ENCODE measurements at regions not wholly inside any gene's neighbourhood (a gene's known extent, or its start where the extent isn't known, plus 50 kb on each side); places are given as distances from the start of the nearest gene placed in this dataset.

- peak; percentile 25 for DNase-seq
These were observed 103.6 kb upstream of the NUDT6 start for GRCh38 chr4:123026015-123026414.

DNA sequence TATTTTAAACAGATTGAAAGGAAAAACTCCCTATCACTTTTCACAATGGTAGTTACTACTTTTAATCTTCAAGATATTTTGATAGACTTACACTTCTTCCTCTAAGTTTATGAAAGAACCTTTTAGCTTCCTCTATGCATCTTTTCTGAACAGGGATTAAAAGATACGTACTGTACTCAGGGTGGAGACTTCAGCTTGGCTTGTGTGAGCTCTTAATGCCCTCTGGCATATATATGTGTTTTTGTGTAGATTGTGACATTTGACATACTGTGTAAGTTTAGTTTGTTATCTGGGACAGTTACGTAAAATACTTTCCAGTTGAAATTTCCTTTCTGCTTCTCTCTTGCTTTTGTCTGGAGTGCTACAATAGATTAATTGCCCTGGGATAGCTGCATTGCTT is 109.3 kb upstream of the NUDT6 start:
- no peak for DNase-seq

DNA sequence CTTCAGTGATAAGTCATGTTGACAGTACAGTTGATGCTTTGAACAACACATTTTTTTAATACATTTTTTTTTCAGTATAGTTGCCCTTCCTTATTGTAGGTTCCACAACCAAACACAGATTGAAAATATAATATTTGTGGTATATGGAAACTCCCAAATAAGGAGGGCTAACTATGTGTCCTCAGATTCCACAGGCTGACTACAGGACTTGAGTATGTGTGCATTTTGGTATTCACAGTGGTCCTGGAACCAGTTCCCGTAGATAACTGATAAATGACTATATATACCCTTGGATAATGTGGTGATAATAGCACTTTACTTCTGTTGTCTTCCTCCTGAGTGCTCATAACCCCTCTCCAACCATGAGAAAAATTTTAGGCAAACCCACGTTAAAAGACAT is 111.6 kb upstream of the NUDT6 start:
- no peak for DNase-seq

- DNase-seq = no peak
These were observed 112.8 kb upstream of the NUDT6 start for GRCh38 chr4:123035239-123035638.

- no peak for DNase-seq
These were observed 115.4 kb upstream of the NUDT6 start for GRCh38 chr4:123037804-123038203.

- no peak for DNase-seq
These were observed 119.7 kb upstream of the NUDT6 start for GRCh38 chr4:123042095-123042494.

DNA sequence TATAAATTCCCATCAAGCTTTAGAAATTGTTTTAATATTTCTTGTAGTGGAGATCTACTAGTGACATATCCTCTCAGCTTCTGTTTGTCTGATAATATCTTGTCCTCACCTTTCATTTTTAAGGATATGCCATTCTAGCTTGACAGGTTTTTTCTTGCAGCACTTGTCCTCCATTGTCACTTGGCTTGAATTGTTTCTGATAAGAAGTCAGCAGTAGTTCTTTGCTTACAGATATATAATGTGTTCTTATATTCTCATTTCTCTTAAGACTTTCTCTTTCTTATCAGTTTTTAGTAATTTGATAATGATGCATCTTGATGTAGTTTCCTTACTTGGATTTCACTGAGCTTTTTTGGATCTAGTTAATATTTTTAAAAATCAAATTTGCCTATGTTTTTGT is 120.6 kb upstream of the NUDT6 start:
- no peak for DNase-seq

- DNase-seq = no peak
These were observed 121.5 kb upstream of the NUDT6 start for GRCh38 chr4:123043793-123044425.

DNA sequence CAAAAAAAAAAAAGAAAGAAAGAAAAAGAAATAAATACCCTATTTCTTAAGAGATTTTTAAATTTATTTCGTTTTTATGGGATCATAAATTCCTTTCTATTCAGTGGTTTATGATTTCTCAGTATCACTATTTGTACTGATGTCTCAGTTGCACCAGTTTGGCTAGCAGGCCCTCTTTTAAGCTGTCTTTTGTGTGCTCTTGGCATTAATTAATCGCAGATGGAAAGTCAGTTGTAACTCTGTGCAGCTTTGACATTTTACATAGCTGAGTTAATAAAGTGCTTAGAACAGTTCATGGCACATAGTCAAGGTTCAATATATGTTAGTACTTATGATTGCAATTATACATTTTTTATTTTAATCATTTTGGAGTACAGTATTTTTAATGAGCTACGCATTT is 123.7 kb upstream of the NUDT6 start:
- DNase-seq = no peak

DNA sequence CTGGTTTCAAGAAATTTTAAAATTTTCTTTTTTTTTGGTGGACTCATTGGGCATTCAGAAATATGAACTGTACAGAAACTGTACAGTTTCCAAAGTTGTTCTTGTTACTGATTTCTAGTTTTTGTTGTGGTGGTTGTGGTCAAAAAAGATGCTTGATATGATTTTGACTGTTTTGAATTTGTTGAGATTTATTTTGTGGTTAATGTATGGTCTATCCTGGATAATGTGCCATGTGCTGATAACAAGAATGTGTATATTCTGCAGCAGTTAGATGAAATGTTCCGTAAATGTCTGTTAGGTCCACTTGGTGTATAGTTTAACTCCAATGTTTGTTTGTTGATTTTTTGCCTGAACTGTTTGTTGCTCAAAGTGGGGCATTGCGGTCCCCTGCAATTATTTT is 127.6 kb upstream of the NUDT6 start:
- DNase-seq = no peak

- DNase-seq = no peak
These were observed 129.6 kb upstream of the NUDT6 start for GRCh38 chr4:123052007-123052406.

GRCh38 chr4:123055943-123056342 is 133.5 kb upstream of the NUDT6 start:
- DNase-seq = no peak

GRCh38 chr4:123060039-123060770 is 137.8 kb upstream of the NUDT6 start:
- DNase-seq = no peak

GRCh38 chr4:123064390-123064789 is 142.0 kb upstream of the NUDT6 start:
- DNase-seq = no peak

- DNase-seq = peak; percentile 23
These were observed 145.7 kb upstream of the NUDT6 start for GRCh38 chr4:123068081-123068480.

- DNase-seq = no peak
These were observed 149.7 kb upstream of the NUDT6 start for GRCh38 chr4:123072060-123072459.

GRCh38 chr4:123073650-123074049 is 151.3 kb upstream of the NUDT6 start:
- DNase-seq = no peak

- no peak for DNase-seq
These were observed 154.9 kb upstream of the NUDT6 start for GRCh38 chr4:123077330-123077729.

GRCh38 chr4:123081971-123082370 is 159.6 kb upstream of the NUDT6 start:
- DNase-seq = no peak

DNA sequence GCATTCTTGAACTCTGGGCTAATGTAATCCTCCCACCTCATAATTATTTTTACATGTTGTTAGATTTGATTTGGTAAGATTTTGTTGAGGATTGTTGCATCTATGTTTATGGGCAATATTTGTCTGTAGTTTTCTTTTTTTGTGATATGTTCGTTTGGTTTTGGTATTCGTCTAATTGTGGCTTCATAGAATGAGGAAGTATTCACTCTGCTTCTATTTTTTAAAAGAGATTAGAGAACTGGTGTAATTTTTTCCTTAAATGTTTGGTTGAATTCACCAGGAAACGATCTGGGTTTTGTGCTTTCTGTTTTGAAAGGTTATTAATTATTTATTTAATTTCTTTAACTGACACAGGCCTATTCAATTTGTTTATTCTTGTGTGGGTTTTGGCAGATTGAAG is 161.2 kb upstream of the NUDT6 start:
- no peak for DNase-seq

DNA sequence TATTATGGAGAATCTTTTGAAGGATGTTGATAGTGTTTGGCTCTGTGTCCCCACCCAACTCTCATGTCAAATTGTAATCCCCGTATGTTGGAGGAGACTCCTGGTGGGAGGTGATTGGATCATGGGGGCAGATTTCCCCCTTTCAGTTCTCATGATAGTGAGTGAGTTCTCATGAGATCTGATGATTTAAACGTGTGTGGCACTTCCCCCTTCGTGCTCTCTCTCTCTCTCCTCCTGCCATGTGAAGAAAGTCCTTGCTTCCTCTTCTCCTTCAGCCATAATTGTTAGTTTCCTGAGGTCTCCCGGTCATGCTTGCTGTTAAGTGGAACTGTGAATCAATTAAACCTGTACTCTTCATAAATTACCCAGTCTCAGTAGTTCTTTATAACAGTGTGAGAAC is 166.1 kb upstream of the NUDT6 start:
- no peak for DNase-seq

- no peak for DNase-seq
These were observed 168.5 kb upstream of the NUDT6 start for GRCh38 chr4:123090886-123091285.

GRCh38 chr4:123092586-123092985 is 170.2 kb upstream of the NUDT6 start:
- DNase-seq = no peak

GRCh38 chr4:123093236-123093635 is 170.8 kb upstream of the NUDT6 start:
- DNase-seq = no peak

DNA sequence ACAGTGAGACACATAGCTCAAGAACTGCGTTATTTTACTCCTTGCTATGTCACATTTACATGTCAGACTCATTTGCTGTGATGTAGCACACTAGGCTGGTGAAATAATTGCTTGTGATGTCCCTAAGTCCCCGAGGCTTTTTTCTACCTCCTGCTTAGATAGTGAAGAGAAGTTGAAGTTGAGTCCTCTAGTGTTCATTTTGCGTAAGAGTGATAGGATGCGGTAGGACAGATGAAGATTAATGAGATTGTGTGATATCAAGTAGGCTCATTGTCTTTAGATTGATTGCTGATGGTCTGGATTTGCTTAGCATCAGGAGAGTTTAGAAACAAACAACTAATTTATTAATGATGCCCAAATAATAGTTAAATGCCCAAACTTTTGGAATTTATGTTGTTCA is 173.6 kb upstream of the NUDT6 start:
- no peak for DNase-seq

All from hindlimb muscle (tissue), 1 donor.